HG02981 (cell line): ENCODE measurements at regions not wholly inside any gene's neighbourhood (a gene's known extent, or its start where the extent isn't known, plus 50 kb on each side); places are given as distances from the start of the nearest gene placed in this dataset.

Experiments
- ATAC-seq: cut with Tn5 transposase; IDR thresholded peaks from one replicate; pipeline ENCODE4 v1.9.1; 2021; ENCODE audit warnings: mild to moderate bottlenecking, moderate library complexity; ENCODE audit not compliant: unreplicated experiment

DNA sequence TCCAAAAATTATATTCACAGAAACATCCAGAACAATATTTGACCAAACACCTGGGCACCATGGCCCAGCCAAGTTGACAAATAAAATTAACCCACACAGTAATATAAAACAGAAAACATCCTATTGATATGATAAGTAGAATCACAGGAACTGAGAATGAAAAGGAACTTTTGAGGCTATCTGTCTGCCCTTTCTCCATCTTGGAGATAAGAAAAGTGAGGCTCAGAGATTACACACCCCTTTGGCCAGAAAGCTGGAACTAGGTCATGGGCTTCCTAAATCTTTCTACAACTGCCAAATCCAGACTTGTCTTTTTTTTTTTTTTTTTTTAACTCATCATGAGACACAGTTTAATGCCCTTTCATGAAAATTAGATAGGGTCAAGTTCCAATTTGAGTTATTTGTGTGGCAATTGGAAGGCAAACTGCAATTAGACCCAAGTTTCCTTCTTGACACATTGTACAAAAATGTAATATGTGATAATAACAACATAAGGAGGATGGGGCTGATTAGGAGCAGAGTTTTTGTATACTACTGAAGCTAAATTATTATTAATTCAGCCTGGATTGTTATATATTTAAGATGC is 137.2 kb downstream of the RPL22L1 start:
- no peak for ATAC-seq

DNA sequence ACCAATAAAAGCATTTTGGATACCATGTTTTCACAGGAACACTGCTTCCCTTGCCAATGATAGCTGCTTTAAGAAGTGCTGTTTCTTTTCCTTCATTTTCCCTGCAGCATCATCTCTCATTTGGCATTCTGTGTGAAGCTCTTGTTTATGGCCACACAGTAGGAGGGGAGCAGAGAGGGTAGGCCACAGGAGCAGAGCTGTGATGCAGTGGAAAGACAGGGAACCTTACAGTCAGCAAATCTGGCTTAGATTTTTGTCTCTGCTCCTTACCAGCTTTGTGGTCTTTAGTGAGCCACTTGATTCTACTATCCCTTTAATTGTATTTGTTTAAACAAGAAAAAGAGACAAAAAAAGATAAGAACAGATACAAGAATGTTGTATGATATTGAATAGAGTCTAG is 138.7 kb downstream of the RPL22L1 start:
- ATAC-seq = no peak

DNA sequence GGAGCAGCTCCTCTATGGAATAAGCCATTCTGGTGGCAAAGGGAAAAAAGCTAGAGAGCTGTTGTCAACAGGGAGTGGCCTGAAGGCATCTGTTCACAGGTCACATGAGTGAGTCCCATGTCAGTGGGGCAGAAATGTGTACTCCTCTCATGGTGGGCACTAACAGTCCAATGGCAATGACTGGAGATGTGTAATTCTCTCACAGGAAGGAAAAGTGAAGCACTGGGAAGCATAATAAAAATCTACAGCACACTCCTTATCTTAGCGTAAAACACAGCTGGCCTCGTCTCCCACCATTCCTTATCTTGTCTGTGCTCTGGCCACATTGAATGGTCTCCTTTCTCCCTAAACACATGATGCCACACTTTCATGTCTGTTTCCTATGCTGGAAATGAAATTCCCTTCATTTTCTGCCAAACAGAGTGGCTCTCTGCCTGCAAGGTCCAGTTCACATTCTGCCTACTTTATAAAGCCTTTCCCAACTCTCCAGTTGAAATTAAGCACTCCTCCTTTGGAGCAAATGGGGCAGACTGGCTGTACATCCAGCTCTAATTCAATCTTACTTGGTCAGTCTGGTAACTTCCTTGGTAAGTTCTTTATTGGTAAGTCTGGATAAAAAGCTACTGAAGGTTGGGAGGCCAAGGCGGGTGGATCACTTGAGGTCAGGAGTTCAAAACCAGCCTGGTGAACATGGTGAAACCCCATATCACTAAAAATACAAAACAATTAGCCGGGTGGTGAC is 139.8 kb downstream of the RPL22L1 start:
- no peak for ATAC-seq

DNA sequence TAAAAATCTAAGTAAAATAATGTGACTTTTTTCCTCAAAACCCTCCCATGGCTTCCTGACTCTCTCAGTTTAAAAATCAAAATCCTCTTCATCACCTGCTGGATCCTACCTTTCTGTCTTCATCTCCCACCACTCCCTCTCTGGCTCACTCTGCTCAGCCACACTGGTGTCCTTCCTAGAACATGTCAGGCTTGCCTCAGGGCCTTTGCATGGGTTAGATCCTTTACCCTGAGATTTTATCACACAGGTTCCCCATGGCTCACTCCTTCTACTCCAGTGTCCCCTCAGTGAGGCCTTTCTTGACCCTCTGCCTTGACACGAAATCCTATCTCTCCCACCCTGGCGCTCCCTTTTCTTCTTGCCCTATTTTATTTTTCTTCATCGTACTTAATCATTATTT is 141.8 kb downstream of the RPL22L1 start:
- no peak for ATAC-seq

DNA sequence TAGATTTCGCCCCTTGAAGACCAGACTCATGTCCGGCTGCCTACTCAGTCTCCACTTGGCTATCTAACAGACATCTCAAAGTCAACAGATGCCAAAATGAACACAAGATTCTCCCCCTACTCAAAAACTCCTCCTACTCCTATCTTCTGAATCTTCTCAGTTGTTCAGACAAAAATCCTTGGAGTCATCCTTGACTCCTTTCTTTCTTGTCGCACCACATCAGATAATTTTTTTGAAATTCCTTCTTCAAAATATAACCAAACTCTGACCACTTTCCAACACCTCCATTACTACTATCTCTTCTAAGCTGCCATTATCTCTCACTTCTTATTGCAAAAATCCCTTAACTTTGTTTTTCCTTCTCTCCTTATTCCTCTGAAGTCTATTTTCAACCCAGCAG is 141.9 kb upstream of the SLC7A14 start:
- ATAC-seq = no peak

DNA sequence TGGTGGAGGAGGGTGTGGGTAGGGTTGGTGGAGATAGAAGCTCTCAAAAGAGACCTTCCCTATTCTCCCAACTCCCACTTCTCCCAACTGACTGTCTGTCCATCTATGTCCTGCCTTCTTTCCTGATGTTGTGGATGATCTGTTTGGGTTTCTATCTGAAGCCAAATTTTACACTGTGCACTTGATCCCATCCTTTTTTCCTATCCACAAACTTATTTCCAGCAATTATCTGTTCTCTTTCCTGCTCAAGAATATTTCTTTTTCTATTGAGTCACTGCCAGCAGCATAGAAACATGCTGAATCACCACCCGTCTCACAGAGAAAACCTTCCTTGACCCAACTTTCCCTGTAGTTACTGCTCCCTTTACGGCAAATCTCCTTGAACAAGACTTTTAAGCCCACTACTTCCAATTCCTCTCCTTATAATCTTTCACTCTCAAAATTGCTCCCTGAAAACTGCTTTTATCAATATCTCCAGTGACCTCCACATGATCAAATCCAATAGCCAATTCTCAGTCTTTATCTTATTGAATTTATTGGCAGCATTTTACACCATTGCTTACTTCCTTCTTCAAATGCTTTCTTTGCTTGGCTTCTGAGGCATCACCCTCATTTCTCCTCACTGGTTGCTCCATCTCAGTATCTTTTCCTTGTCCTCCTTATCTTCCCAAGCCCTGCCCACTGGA is 141.2 kb upstream of the SLC7A14 start:
- no peak for ATAC-seq

DNA sequence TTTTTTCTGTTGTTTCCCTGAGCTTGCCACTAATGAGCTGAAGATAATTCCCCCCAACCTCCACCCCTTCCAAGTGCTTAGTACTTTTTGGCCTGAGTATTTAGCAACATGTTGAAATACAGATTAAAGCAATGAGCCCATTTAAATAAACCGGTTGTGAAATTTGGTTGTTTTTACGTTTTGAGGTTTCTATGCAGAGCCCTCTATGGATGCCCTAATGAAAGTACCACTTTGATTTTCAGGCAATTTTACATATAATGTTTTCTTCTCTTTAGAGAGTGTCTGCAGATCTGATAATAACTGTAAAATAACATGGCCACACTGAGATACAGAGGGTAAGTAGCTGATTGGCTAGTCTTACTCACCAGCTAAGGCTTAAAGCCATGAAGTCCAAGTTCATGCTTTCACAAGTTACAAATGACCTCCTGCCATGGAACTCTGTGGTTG is 139.4 kb upstream of the SLC7A14 start:
- ATAC-seq = no peak

DNA sequence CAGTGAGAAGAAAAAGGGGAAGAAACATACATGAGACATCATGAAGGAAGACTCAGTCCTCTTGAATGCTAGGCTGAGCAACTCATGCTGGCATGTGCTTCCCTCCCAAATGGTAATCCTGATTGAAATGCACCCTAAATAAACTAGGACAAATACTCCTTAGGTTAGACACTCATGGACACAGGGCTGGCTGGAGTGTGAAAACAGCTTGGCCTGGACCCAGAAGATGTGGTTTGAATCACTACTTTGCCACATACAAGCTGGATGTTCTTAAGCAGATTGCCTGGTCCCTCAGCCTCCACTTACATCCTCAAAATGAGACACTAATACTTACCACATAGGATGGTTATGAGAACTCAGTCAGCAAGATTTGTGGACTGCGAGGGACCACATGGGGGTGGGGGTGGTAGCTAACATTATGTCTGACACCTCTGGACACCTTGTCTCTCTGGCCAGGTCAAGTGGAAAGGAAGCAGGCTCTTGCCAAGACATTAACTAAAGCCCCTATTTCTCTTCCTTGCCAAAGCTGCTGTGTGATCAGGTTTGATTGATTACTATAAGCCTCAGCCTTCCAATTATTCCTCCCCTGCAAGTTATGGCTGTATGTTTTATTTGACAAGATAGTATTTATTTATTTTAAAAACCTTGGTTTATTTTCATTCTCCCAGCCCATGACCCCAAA is 138.9 kb upstream of the SLC7A14 start:
- ATAC-seq = no peak

DNA sequence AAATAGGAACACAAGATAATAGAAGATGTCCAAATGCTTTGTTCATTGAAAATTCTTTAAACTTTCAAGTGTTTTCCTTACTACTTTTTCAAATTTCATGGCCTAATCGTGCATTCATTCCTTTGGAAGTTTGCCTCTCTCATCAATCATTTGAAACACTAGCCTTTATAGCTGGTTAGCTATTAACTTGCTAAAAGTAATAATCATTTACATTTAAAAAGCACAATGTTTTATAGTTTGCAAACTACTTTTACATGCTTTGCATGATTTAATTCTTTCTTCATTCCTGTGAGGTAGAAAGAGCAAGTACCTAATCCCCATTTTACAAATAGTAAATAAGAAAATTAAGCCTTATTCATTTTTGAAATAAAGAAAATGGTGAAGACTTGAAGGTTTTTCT is 137.4 kb upstream of the SLC7A14 start:
- no peak for ATAC-seq

DNA sequence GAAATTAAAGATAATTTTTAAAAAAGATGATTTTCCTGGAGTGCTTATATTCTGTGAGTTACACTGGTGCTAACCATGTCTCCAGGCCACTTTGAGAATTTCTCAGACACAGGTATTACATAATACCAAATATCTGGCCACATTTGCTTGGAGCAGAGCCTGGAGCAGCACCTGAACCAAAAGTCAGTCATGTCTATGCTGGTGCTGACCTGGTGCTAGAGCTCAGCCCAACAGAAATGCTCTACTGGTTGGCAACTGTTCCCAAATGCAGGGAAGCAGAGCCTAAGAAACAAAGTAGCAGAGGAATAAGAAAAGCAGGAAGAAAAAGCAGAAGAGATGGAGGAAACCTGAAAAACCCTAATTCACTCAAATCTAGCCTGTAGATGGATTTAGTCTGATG is 135.7 kb upstream of the SLC7A14 start:
- no peak for ATAC-seq

DNA sequence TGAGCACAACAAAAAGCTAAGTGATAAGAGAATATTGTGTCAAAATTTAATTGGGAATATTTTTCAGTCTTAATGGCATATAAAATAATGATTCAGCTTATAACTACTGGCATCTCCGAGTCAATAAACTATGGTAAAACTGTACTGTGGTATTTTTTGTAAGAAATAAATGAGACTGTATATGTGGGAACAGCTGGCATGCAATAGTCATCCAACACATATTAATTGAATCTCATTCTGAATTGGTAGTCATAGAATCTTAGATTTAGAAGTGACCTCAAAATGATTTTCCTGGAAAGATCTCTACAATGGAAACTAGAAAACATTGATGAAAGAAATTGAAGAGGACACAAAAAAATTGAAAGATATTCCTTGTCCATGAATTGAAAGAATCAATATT is 133.4 kb upstream of the SLC7A14 start:
- no peak for ATAC-seq

DNA sequence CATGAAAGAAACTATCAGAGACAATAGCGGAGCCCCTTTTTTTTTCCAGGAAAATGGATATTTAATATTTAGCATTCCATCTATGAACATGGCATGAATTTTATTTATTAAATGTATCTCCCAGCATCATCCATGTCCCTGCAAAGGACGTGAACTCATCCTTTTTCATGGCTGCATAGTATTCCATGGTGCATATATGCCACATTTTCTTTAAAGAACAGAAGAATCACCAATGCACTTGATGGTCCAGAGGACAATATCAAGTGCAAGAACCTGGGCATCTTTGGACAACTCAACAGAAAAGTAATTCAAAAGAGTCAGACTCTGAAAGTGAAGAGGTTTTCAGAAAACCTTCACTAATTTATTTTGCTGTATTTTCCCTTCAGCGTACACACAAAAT is 133.0 kb upstream of the SLC7A14 start:
- no peak for ATAC-seq

DNA sequence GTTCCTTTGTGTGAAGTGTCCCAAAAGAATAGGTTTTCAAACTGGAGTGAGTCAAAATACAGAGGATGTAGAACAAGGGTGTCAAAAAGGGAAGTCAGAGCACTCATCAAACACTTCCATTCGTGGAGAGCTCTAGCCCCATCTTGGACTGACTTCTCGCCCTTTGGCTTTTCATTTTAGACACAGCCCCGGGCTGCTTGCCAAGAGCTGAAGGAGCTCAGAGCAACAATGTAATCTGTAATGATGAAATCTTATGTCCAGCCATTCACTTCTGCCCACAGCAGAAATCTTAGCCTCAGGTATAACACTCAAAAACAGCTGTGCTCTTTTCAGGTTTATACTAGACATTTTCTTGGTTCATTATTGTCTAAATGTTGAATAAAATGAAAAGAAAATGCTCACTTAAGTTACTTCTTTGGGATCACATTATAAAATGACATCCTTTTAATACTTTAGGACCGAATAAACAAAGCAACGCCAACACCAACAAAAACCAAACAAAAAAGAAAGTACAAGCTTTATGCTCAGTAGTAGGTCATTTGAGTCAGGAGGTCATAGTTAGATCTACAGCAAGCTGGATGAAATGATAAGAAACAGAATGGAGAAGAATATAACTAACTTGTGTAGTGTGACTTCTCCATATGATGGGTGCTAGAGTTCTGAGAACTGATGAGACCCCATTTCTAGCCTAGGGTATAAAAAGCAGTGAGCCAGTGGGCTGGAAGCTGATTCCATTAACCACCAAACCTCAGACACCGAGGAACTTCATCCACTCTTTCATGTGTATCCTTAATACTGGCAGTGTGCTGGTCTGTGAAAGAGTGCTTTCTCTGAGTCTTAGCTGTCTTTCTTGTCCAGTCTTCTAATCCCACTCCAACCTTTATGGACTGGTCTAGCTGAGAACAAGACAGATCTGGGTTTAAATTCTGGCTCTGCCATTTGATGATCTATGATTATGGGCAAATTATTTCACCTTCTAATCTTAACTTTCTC is 131.8 kb upstream of the SLC7A14 start:
- ATAC-seq = no peak

DNA sequence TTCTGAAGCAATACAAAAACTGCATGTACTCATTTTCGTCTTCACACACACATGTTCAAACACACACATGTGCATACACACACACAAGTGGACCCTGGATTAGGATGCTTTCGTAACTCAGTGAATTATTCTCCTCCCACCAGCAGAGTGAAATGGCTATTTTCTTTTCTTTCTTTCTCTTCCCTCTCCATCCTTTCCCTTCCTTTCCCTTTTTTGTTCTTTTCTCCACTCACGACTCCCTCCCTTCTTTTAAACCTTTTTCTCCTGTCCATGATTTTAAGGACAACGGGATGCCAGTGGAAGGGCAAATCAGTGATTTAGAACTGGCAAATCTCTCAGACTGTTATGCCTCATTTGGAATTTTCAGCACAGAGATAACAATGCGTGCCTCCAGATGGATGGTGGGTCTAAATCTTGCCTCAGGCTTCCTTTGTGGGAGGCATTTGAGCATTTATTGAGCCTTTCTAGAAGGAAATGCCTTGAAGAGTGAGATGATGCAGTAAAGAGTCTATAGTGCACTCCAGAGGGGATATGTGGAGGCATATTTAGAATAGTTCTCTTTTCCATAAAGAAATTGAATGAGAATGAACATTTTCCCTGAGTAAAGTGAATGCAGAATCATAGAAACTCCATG is 130.4 kb upstream of the SLC7A14 start:
- no peak for ATAC-seq

DNA sequence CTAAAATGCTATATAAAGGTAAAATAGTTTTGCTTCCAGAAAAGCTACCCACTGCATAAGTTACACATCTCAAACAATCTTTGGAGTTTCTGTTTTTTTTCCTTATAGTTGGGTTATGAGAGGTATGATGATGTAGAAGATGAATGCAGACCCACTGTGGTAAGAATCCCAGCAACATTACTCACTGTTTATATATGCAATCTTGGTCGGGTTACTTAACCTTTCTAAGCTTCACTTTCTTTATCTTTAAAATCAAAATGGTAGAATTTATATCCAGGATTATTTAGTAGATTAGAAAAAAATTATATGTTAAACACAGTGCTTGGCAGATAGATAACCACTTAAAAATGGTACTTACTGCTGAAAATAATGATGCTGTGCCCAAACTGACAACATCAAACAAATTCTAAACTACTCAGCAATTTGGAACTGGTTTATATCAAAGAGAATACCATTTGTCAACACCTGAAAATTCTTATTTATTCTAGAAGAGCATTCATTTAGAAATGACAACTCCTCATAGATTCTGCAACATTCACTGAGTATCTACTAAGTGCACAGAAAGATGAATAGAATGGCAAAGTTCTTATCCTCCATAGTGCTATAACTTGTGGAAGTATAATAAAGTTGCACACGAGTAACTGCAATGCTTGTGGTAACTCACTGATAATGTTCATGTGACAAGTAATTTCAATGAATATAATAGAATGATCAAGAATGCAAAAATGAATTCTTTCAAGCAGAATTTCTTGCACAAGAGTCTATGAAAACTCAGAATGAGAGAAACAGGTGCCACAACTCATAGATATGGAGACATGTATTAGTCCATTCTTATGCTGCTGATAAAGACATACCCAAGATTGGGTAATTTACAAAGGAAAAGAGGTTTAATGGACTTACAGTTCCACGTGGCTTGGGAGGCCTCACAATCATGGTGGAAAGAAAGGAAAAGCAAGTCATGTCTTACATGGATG is 129.0 kb upstream of the SLC7A14 start:
- no peak for ATAC-seq

DNA sequence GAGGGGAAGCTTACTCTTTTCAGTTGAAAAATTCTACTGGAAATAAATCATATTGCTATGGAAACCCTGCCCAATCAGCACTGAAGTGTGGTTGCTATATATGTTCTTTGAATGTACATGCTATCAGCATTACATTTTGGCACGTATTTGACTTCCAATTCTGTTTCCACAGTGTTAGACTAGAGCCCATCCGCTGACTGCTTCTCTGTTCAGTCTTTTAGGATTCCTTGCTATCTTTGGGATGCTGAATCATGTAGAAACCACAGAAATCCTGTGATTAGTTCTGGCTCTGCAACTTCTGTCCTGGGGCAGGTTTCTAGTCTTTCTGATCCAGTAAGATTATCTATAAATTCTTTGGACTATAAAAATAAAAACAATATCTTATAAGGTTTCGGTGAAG is 128.2 kb upstream of the SLC7A14 start:
- ATAC-seq = no peak

DNA sequence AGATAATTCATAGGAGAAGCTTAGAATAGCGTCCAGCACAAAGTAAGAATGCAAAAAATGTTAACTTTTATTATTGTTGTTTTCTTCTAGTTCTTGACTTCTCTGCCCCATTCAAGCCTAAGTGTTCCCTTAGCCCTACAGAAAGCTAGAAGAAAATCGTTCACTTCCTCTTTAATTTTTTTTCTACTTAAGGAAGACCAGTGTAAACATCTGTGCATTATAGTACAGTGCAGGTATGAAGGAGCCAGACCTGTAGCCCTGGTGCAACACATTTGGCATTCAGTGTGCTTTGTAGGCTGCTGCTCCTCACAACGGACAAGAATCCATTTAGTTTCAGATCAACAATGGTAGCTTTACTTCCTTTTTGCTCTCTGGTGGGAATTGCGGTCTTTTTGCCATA is 127.8 kb upstream of the SLC7A14 start:
- no peak for ATAC-seq

DNA sequence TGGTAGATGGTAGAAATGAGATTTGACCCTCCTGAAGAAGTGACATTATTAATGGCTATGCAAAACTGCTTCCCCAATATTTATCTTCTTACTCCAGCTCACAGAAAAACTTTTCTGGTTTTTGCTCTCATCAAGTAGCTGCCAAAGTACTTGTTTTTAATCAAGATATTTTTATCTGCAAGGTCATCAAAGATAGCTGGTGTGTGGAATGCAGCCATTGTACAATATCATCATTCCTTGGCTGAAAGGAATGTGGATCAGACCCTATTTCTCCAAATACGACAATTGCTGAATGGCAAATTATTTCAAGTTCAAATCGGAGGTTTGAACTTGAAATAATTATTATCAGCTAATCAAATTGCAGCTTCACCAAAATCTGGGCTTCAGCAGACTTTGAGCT is 126.9 kb upstream of the SLC7A14 start:
- ATAC-seq = no peak

DNA sequence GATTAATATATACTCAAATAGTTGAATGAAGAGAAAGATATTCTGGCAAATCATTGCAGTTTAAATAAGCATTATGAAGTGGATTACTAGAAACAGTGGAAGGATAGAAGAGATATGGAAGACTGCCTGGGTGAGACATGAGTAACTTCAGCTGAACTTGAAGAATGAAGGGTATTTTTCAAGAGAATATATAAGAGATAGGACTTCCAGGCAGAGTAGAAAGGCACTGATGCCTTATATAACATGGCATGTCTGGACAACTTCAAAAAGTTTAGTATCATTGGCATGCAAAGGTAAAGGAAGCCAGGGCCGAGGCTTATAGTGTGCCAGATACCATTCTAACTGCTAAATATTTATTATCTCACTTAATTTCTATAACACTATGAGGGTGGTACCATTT is 126.5 kb upstream of the SLC7A14 start:
- ATAC-seq = no peak
